ENCODE measurements at regions not wholly inside any gene's neighbourhood (a gene's known extent, or its start where the extent isn't known, plus 50 kb on each side); places are given as distances from the start of the nearest gene placed in this dataset.

- H4K20me1 ChIP-seq (ENCODE audit: low read depth, low read length), result no peaks in the 10 kb centered on the region
- no peak overlapping the region for H3K9ac ChIP-seq (ENCODE audit: low read length)
- H3F3A ChIP-seq (ENCODE audit: insufficient read depth), result no peaks in the 10 kb centered on the region
- H3K9me2 ChIP-seq (replicated peaks; ENCODE audit: insufficient read depth, low read length), result no peaks in the 10 kb centered on the region
- no peaks in the 10 kb centered on the region for H3K36me3 ChIP-seq (ENCODE audit: low read length)
- no peak overlapping the region for H2AFZ ChIP-seq (ENCODE audit: low read depth, low read length, severe bottlenecking)
- H3K4me2 ChIP-seq (ENCODE audit: low read depth, low read length, poor library complexity, severe bottlenecking), result no peak overlapping the region
- H3K79me2 ChIP-seq (ENCODE audit: insufficient read depth, low read length), result no peaks in the 10 kb centered on the region
- no peaks in the 10 kb centered on the region for H3K27me3 ChIP-seq (ENCODE audit: low read length)
- no peak overlapping the region for H3K27ac ChIP-seq (ENCODE audit: low read depth, low read length)
- H3K4me3 ChIP-seq (ENCODE audit: insufficient read depth, low read length, poor library complexity, severe bottlenecking), result no peak overlapping the region
- TF ChIP-seq CTCF (IDR thresholded peaks at IDR 0.05; ENCODE audit: insufficient read depth, low read length, poor library complexity, severe bottlenecking) (no peak), EZH2phosphoT487 (conservative IDR thresholded peaks at IDR 0.05; ENCODE audit: low read length) (no peak)
- no peaks in the 10 kb centered on the region for H3K9me3 ChIP-seq (ENCODE audit: insufficient read depth, low read length)
These were observed 283.7 kb upstream of the KCNH7 start for GRCh38 chr2:163122257-163122656.

GRCh38 chr2:163121483-163121882, 282.9 kb upstream of the KCNH7 start:
- Histone ChIP-seq H3K79me2 (ENCODE audit: insufficient read depth, low read length) (no peaks in the 10 kb centered on the region), H3F3A (ENCODE audit: insufficient read depth) (no peaks in the 10 kb centered on the region), H2AFZ (ENCODE audit: low read depth, low read length, severe bottlenecking) (no peak overlapping the region), H4K20me1 (ENCODE audit: low read depth, low read length) (no peaks in the 10 kb centered on the region), H3K4me2 (ENCODE audit: low read depth, low read length, poor library complexity, severe bottlenecking) (no peak overlapping the region), H3K27me3 (ENCODE audit: low read length) (no peaks in the 10 kb centered on the region), H3K27ac (ENCODE audit: low read depth, low read length) (no peak overlapping the region), H3K9ac (ENCODE audit: low read length) (no peak overlapping the region), H3K9me2 (replicated peaks; ENCODE audit: insufficient read depth, low read length) (no peaks in the 10 kb centered on the region), H3K4me3 (ENCODE audit: insufficient read depth, low read length, poor library complexity, severe bottlenecking) (no peak overlapping the region), H3K36me3 (ENCODE audit: low read length) (no peaks in the 10 kb centered on the region), H3K9me3 (ENCODE audit: insufficient read depth, low read length) (no peaks in the 10 kb centered on the region)
- TF ChIP-seq CTCF (IDR thresholded peaks at IDR 0.05; ENCODE audit: insufficient read depth, low read length, poor library complexity, severe bottlenecking), result no peak
- no peak for TF ChIP-seq EZH2phosphoT487 (conservative IDR thresholded peaks at IDR 0.05; ENCODE audit: low read length)

GRCh38 chr2:163119966-163120365, 281.4 kb upstream of the KCNH7 start:
- Histone ChIP-seq H3K27me3 (ENCODE audit: low read length) (no peaks in the 10 kb centered on the region), H3K9ac (ENCODE audit: low read length) (no peak overlapping the region), H3K27ac (ENCODE audit: low read depth, low read length) (no peak overlapping the region), H4K20me1 (ENCODE audit: low read depth, low read length) (no peaks in the 10 kb centered on the region), H3K4me2 (ENCODE audit: low read depth, low read length, poor library complexity, severe bottlenecking) (no peak overlapping the region), H3K9me3 (ENCODE audit: insufficient read depth, low read length) (no peaks in the 10 kb centered on the region), H3F3A (ENCODE audit: insufficient read depth) (no peaks in the 10 kb centered on the region), H2AFZ (ENCODE audit: low read depth, low read length, severe bottlenecking) (no peak overlapping the region), H3K36me3 (ENCODE audit: low read length) (no peaks in the 10 kb centered on the region), H3K79me2 (ENCODE audit: insufficient read depth, low read length) (no peaks in the 10 kb centered on the region), H3K4me3 (ENCODE audit: insufficient read depth, low read length, poor library complexity, severe bottlenecking) (no peak overlapping the region), H3K9me2 (replicated peaks; ENCODE audit: insufficient read depth, low read length) (no peaks in the 10 kb centered on the region)
- TF ChIP-seq EZH2phosphoT487 (conservative IDR thresholded peaks at IDR 0.05; ENCODE audit: low read length) (no peak), CTCF (IDR thresholded peaks at IDR 0.05; ENCODE audit: insufficient read depth, low read length, poor library complexity, severe bottlenecking) (no peak)
